VCaP (cell line): ENCODE measurements at regions not wholly inside any gene's neighbourhood (a gene's known extent, or its start where the extent isn't known, plus 50 kb on each side); places are given as distances from the start of the nearest gene placed in this dataset.
"Not testable (repeated sequence)": the region's sequence is repeated elsewhere in the genome, so short reads cannot be mapped to it uniquely, and the experiment has no call there.

Source experiments
- H3K27ac ChIP-seq: fragments of 450-650 bp; 2 replicates; pipeline ENCODE4 v1.5.1; 2017
- CTCF ChIP-seq: fragments of 450-650 bp; conservative IDR thresholded peaks from 2 replicates; pipeline ENCODE4 v1.5.1; 2017; ENCODE audit warnings: mild to moderate bottlenecking, moderate library complexity

GRCh38 chr10:57336865-57337264, 930.8 kb downstream of the IPMK start:
- H3K27ac ChIP-seq = no peak overlapping the region
- TF ChIP-seq CTCF = no peak

- no peak for TF ChIP-seq CTCF
These were observed 931.4 kb downstream of the IPMK start for GRCh38 chr10:57336341-57336740.

GRCh38 chr10:57334523-57334922, 933.2 kb downstream of the IPMK start:
- H3K27ac ChIP-seq = no peak overlapping the region
- no peak for TF ChIP-seq CTCF

More at GRCh38 chr10:57336341-57336740, 931.4 kb downstream of the IPMK start:
- H3K27ac ChIP-seq = no peak overlapping the region

GRCh38 chr10:57333880-57334279, 933.8 kb downstream of the IPMK start:
- TF ChIP-seq CTCF = no peak
- no peak overlapping the region for H3K27ac ChIP-seq

- not testable (repeated sequence) for H3K27ac ChIP-seq
These were observed 946.3 kb downstream of the IPMK start for GRCh38 chr10:57321400-57321854.

- TF ChIP-seq CTCF = no peak
- no peak overlapping the region for H3K27ac ChIP-seq
These were observed 947.3 kb downstream of the IPMK start for GRCh38 chr10:57320416-57320815.

GRCh38 chr10:57314046-57314445, 953.0 kb upstream of the ZWINT start:
- H3K27ac ChIP-seq = no peak overlapping the region
- no peak for TF ChIP-seq CTCF

GRCh38 chr10:57303566-57303965, 942.5 kb upstream of the ZWINT start:
- no peak for TF ChIP-seq CTCF

More at GRCh38 chr10:57303566-57303965, 942.5 kb upstream of the ZWINT start:
- H3K27ac ChIP-seq = no peak overlapping the region
